K562 (cell line): ENCODE measurements at regions not wholly inside any gene's neighbourhood (a gene's known extent, or its start where the extent isn't known, plus 50 kb on each side); places are given as distances from the start of the nearest gene placed in this dataset.

ENCODE experiments used
- ATAC-seq: fragments of 200-7000 bp; cut with Tn5 transposase; 3 replicates; pipeline ENCODE4 v1.9.1; 2020; ENCODE audit warnings: moderate library complexity
- BruUV-seq: library from RNA; stranded (reverse); fragments of 400-500 nt; replicated peaks from 2 replicates; lab custom pipeline; 2021; lab: Mats Ljungman, UMichigan
- CTCF ChIA-PET: fragments of 300-600 bp; formaldehyde crosslinking; extraction: SDS; loops from one replicate; lab custom pipeline; 2021; ENCODE audit warnings: low intra/inter-chr PET ratio; lab: Yijun Ruan, JAX
- POLR2A ChIA-PET: fragments of 300-600, 350-650 bp; sonication (Branson Sonifier 250); formaldehyde crosslinking; extraction: SDS; loops from one replicate; lab custom pipeline; 2021; ENCODE audit warnings: antibody characterized with exemption, inconsistent platforms; lab: Yijun Ruan, JAX
- DNase-seq, 4 experiments: peaks; one replicate each; pipeline versions ENCODE4 v3.0.0 to v3.0.0-alpha.2; 2011 to 2018; ENCODE audit warnings: low spot score in 3 of 4, mixed read lengths in 3 of 4; ENCODE audit errors: extremely low read depth in 1 of 4
- FAIRE-seq: peaks from 2 replicates; lab custom pipeline; 2011; peaks lifted over from hg19 to GRCh38; lab: Jason Lieb, UNC
- H2AFZ ChIP-seq: 2 replicates; pipeline ENCODE4 v1.6.0; 2011; ENCODE audit warnings: low read depth, low read length, control low read depth, inconsistent platforms
- H3K27ac ChIP-seq: fragments of 200-600 bp; 3 replicates; pipeline ENCODE4 v1.8.0; 2011; ENCODE audit warnings: low read depth, mild to moderate bottlenecking, control low read depth, inconsistent platforms, low read length, moderate library complexity, mixed read lengths; ENCODE audit errors: extremely low read depth
- H3K27me3 ChIP-seq, 2 experiments: fragments of 300-600 bp in 1 of 2; 2 replicates in 1 of 2; 3 replicates in 1 of 2; pipeline versions ENCODE4 v1.6.0 to v1.8.0; 2011; ENCODE audit warnings: inconsistent platforms in 2 of 2, low read length in 2 of 2, mild to moderate bottlenecking in 1 of 2, mixed read lengths in 1 of 2, moderate library complexity in 1 of 2; ENCODE audit not compliant: control insufficient read depth in 2 of 2, insufficient read depth in 2 of 2
- H3K36me3 ChIP-seq: fragments of 300-600 bp; 3 replicates; pipeline ENCODE4 v1.8.0; 2011; ENCODE audit warnings: mild to moderate bottlenecking, low read length, inconsistent platforms; ENCODE audit not compliant: control insufficient read depth, insufficient read depth
- H3K4me1 ChIP-seq, 2 experiments: fragments of 200-600 bp in 1 of 2; replicated peaks in 1 of 2; 2 replicates in 1 of 2; 3 replicates in 1 of 2; pipeline versions ENCODE4 v1.5.1 to v1.8.0; 2011; ENCODE audit warnings: inconsistent platforms in 2 of 2, low read length in 2 of 2, mild to moderate bottlenecking in 1 of 2, mixed read lengths in 1 of 2, moderate library complexity in 1 of 2; ENCODE audit not compliant: control insufficient read depth in 2 of 2, insufficient read depth in 2 of 2
- H3K4me2 ChIP-seq: 2 replicates; pipeline ENCODE4 v1.6.1; 2011; ENCODE audit warnings: low read length, control low read depth, inconsistent platforms, mixed read lengths; ENCODE audit not compliant: insufficient read depth
- H3K4me3 ChIP-seq: fragments of 200-600 bp; sonication (generic), shearing (Covaris generic); 2 replicates; pipeline ENCODE4 v1.5.1; 2016; ENCODE audit warnings: control low read depth, inconsistent platforms
- H3K79me2 ChIP-seq: fragments of 200-600 bp; 3 replicates; pipeline ENCODE4 v1.8.0; 2011; ENCODE audit warnings: low read length, inconsistent platforms; ENCODE audit not compliant: control insufficient read depth, insufficient read depth
- H3K9ac ChIP-seq, 2 experiments: 2 replicates each; pipeline versions ENCODE4 v1.6.0 to v1.6.1; 2011; ENCODE audit warnings: low read depth in 2 of 2, low read length in 2 of 2, control low read depth in 1 of 2, inconsistent platforms in 1 of 2, mild to moderate bottlenecking in 1 of 2, mixed read lengths in 1 of 2; ENCODE audit not compliant: insufficient read depth in 1 of 2
- H3K9me1 ChIP-seq: one replicate; pipeline ENCODE4 v1.6.0; 2011; ENCODE audit warnings: inconsistent platforms, mild to moderate bottlenecking, low read length, moderate library complexity; ENCODE audit not compliant: control insufficient read depth, insufficient read depth
- H3K9me3 ChIP-seq: replicated peaks from 2 replicates; pipeline ENCODE4 v1.5.1; 2011; ENCODE audit warnings: low read depth, low read length, inconsistent platforms; ENCODE audit not compliant: control insufficient read depth, insufficient read depth
- H4K20me1 ChIP-seq: replicated peaks from 2 replicates; pipeline ENCODE4 v1.6.1; 2011; ENCODE audit warnings: low read length, inconsistent platforms, mixed read lengths; ENCODE audit not compliant: control insufficient read depth, insufficient read depth
- FOXA1 ChIP-seq: fragments of 450-650 bp; IDR thresholded peaks from 2 replicates; pipeline ENCODE4 v1.6.1; 2016; ENCODE audit warnings: mild to moderate bottlenecking, borderline replicate concordance
- SLC30A9 ChIP-seq: fragments of 250-450 bp; sonication (Bioruptor Pico); IDR thresholded peaks from 2 replicates; pipeline ENCODE4 v1.8.0; 2022; ENCODE audit warnings: mild to moderate bottlenecking, moderate library complexity
- ZNF589 ChIP-seq: fragments of 200-800 bp; sonication (Bioruptor generic); IDR thresholded peaks from 2 replicates; pipeline ENCODE4 v1.6.1; 2016; ENCODE audit warnings: low read depth, missing genetic modification characterization, missing compliant biosample characterization
- WGBS: fragments of 100-300 bp; shearing (Covaris generic); methylation state at CpG from one replicate; pipeline ENCODE4 v1.1.6; 2016; ENCODE audit warnings: low coverage, mixed read lengths; ENCODE audit not compliant: insufficient coverage; ENCODE audit errors: missing lambda C conversion rate; 5-methylcytosine and 5-hydroxymethylcytosine counted together
- in situ Hi-C: fragments of 300-500 bp; cut with MboI; formaldehyde crosslinking; loops from 4 replicates; pipeline ENCODE4 v1.15.0; 2018; ENCODE audit warnings: inconsistent platforms, mixed read lengths
- intact Hi-C: fragments of 100-400 bp; cut with micrococcal nuclease; formaldehyde crosslinking; loops from 2 replicates; pipeline ENCODE4 v1.14.2; 2022
- TF ChIP-seq, protein P1 (sequence below): fragments of 450-650 bp; IDR thresholded peaks from 2 replicates; pipeline ENCODE4 v1.6.1; 2016; ENCODE audit warnings: antibody characterized with exemption

DNA sequence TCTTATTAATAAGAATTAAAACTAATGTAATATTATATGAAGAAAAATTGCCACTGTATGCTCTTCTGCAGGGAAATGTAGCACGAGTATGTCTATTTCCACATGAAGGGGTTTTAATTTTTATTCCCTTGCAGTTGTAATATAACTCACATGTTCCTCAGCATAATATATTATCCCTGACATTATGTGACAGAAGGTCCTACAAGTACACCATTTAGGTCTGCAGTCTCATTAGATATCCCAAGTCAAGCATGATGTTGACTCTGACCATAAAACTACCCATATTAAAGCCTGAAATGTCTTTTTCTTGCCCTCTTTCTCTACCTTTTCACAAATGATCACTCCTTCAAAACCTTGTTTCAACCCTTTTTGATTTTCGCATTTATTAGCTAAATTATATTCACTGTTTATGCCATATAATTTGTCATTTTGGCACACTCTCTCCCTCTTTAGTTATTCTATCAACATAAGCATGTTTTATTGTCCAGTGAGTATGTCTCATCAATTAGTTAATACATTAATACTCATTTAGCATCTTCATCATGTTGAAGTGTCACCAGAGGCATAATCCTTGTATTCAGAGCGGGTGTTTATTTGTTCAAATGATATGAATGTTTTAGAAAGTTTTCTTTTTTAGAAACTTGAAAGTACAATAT, 532.8 kb downstream of the MAT2B start:
- Histone ChIP-seq H3K36me3 (no peaks in the 10 kb centered on the region), H3K9me1 (no peaks in the 10 kb centered on the region), H3K9me3 (no peaks in the 10 kb centered on the region), H4K20me1 (no peaks in the 10 kb centered on the region), H3K4me1 (no peaks in the 10 kb centered on the region), H3K4me3 (no peak overlapping the region), H3K27ac (no peak overlapping the region), H3K4me2 (no peak overlapping the region), H3K9ac (no peak overlapping the region), H2AFZ (no peak overlapping the region), H3K79me2 (no peaks in the 10 kb centered on the region), H3K27me3 (no peaks in the 10 kb centered on the region)
- DNase-seq = no peak
- TF ChIP-seq, protein P1, sequence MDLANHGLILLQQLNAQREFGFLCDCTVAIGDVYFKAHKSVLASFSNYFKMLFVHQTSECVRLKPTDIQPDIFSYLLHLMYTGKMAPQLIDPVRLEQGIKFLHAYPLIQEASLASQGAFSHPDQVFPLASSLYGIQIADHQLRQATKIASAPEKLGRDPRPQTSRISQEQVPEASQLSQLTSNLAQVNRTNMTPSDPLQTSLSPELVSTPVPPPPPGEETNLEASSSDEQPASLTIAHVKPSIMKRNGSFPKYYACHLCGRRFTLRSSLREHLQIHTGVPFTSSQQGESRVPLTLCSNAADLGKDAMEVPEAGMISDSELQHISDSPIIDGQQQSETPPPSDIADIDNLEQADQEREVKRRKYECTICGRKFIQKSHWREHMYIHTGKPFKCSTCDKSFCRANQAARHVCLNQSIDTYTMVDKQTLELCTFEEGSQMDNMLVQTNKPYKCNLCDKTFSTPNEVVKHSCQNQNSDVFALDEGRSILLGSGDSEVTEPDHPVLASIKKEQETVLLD = no peak
- no peak for TF ChIP-seq ZNF589 (CRISPR knock-in tag)
- POLR2A ChIA-PET = no interaction called here
- intact Hi-C loops = no loop called here
- FAIRE-seq = no peak
- no TSS peak for BruUV-seq
- 1% methylated on average over 3 of the region's 3 CpGs for WGBS
- no peak for ATAC-seq
- CTCF ChIA-PET = no interaction called here
- in situ Hi-C loops = no loop called here

DNA sequence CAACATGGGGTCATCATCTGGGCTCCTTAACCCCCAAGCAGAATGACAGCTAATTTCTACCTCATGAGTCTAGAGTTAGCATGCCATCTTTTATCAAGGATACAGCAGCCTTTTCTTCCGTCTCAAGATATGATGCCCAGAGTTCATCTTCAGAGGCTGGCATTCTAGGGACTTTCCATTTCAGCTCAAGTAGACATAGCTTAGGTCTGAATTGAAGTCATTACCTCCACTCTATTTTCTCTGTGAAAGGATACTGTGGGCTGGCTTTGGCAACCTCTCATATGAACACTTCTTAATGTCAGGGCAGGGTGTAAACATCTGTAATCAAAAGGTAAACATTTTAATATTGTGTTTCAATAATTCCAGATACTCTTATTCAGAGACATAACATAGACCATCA, 535.7 kb downstream of the MAT2B start:
- no peak for DNase-seq
- H3K4me3 ChIP-seq = no peak overlapping the region
- no peaks in the 10 kb centered on the region for H3K36me3 ChIP-seq
- H3K9me3 ChIP-seq = no peaks in the 10 kb centered on the region
- TF ChIP-seq FOXA1 (no peak), SLC30A9 (CRISPR knock-in tag) (no peak)
- in situ Hi-C loops = no loop called here
- no peak overlapping the region for H3K27ac ChIP-seq
- no TSS peak for BruUV-seq
- no peak overlapping the region for H2AFZ ChIP-seq
- no peaks in the 10 kb centered on the region for H3K9me1 ChIP-seq
- WGBS = 7% methylated on average over 1 of the region's 1 CpG
- H3K4me2 ChIP-seq = no peak overlapping the region
- ChIA-PET POLR2A (no interaction called here), CTCF (no interaction called here)
- no peaks in the 10 kb centered on the region for H3K4me1 ChIP-seq
- no peak for FAIRE-seq
- no peaks in the 10 kb centered on the region for H4K20me1 ChIP-seq
- H3K9ac ChIP-seq = no peak overlapping the region
- H3K27me3 ChIP-seq = no peaks in the 10 kb centered on the region
- no peaks in the 10 kb centered on the region for H3K79me2 ChIP-seq
- intact Hi-C loops = no loop called here
- no peak for ATAC-seq
